ENCODE measurements at regions not wholly inside any gene's neighbourhood (a gene's known extent, or its start where the extent isn't known, plus 50 kb on each side); places are given as distances from the start of the nearest gene placed in this dataset.

DNA sequence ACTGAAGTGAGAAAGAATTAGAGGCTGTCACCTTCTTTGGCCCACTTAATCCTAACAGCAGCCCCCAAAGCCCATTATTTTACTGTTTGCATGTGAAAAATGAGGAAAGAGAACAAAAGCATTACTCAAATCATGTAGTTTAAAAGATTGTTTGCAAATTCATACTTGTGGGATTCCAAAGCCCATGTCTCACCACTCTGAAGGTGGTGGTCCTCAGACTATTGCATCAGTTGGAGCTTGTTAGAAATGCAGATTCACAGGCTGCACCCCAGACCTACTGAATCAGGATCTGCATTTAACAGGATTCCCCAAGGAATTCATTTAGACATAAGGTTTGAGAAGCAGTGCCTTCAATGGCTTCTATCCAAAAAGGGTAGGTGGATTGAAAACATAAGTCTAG lies 93.7 kb upstream of the PDE1C start:
- Histone ChIP-seq H3K27ac (peak overlapping the region; percentile 52 to 54), H3K4me3 (no peak overlapping the region), H3K4me1 (peaks cover 5 to 31% (median 17%) of the 10 kb centered on the region in 4 donors), H3K9me3 (no peaks in the 10 kb centered on the region), H3K36me3 (no peaks in the 10 kb centered on the region), H3K27me3 (no peaks in the 10 kb centered on the region)
- DNase-seq: no peak
- intact Hi-C loops (cut with DNase I; ENCODE audit: low total_unique reads): no loop called here
- TF ChIP-seq CTCF (IDR thresholded peaks at IDR 0.05): no peak

DNA sequence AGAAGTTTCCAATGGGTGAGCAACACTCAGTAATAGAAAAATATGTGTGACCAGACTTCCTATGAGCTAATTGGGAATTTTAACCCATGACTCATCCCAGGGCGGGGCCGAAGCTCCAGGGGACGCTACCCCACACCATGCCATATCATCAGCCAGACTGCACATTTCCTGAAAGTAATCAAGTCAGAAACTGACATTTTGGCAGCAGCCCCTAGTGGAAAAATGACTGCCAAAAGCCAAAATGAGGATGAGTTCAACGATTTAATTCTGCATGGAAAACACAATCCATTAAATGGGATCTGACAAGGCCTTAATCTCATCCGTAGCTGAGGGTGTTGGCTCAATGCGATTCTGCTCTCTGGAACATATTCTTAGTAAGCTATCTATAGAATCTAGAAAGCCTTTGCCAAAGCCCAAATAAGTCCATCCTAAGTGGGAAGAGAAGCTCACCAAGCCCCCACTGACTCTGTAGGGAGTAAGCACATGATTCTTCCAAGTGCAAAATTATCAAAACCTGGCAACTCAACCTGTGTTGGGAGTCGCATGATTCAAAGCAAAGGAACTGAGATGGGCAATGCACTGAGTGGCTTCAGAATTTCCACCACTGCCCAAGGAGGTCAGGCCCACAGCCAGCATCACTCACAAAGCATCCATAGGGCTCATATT lies 93.1 kb upstream of the PDE1C start:
- Histone ChIP-seq H3K27me3 (no peaks in the 10 kb centered on the region), H3K4me1 (peaks cover 5 to 31% (median 17%) of the 10 kb centered on the region in 4 donors), H3K36me3 (no peaks in the 10 kb centered on the region), H3K9me3 (no peaks in the 10 kb centered on the region), H3K4me3 (no peak overlapping the region), H3K27ac (peak overlapping the region; percentile 52 to 54)
- intact Hi-C loops (cut with DNase I; ENCODE audit: low total_unique reads): no loop called here
- no peak for TF ChIP-seq CTCF (IDR thresholded peaks at IDR 0.05)
- DNase-seq: peak; percentile 56 to 78

GRCh38 chr7:32161708-32162107 lies 91.5 kb upstream of the PDE1C start:
- H3K4me1 ChIP-seq: peaks cover 5 to 39% (median 17%) of the 10 kb centered on the region in 4 donors
- H3K27me3 ChIP-seq: no peaks in the 10 kb centered on the region
- no peaks in the 10 kb centered on the region for H3K9me3 ChIP-seq
- DNase-seq: no peak
- peak overlapping the region; percentile 52 to 54 for H3K27ac ChIP-seq
- intact Hi-C loops (cut with DNase I; ENCODE audit: low total_unique reads): no loop called here
- H3K36me3 ChIP-seq: no peaks in the 10 kb centered on the region
- H3K4me3 ChIP-seq: no peak overlapping the region
- TF ChIP-seq CTCF (IDR thresholded peaks at IDR 0.05): no peak

DNA sequence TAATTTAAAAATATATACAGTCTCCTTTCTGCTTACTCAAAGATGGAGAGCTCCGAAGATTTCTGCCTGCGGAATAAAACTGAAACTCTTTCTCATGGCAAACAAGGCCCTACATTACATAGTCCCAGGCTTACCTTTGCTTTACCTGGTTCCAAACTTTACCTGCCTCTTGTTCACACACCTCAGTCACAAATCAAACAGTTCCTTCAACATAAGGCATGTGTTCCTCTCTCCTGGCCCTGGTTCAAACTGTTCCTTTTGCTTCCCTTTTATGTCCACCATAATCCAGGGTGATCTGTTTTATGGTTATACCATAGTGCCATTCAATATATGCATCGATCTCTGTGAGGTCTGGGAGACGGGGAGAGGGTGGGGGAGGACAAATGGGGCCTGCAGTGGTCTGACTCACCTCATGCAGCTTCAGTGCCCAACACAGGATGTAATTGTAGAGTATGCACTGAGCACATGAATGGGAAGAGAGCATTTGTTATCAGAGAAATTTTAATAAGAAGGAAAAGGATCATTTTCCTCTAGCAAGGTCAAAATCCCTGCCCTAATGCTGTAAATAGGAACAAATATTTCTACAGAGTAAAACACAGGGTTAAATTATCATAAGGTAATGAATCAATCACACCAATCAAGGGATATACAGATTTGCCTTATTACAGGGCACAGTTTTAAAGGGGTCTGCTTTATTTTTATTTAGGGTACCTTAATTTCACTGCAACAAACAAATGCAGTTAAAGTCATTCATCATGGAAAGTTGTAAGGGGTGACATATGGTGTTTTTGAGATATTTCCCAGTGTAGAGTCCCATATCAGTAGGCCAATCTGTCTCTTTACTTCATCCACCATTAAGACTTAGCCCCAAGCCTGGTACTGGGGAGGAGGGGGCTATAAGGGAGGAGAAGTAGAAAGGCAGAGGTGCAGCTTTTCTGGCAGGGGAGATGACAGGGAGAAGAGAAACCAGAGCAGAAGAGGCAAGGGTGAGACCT lies 88.8 kb upstream of the PDE1C start:
- intact Hi-C loops (cut with DNase I; ENCODE audit: low total_unique reads): no loop called here
- TF ChIP-seq CTCF (IDR thresholded peaks at IDR 0.05): no peak
- no peak for DNase-seq
- Histone ChIP-seq H3K4me3 (no peak overlapping the region), H3K27me3 (no peaks in the 10 kb centered on the region), H3K27ac (no peak overlapping the region), H3K4me1 (peaks cover 5 to 51% (median 23%) of the 10 kb centered on the region in 4 donors), H3K36me3 (no peaks in the 10 kb centered on the region), H3K9me3 (no peaks in the 10 kb centered on the region)

GRCh38 chr7:32158076-32158475 lies 87.9 kb upstream of the PDE1C start:
- no peak for TF ChIP-seq CTCF (IDR thresholded peaks at IDR 0.05)
- Histone ChIP-seq H3K4me3 (no peak overlapping the region), H3K9me3 (no peaks in the 10 kb centered on the region), H3K36me3 (no peaks in the 10 kb centered on the region), H3K4me1 (peaks cover 0 to 42% (median 21%) of the 10 kb centered on the region in 4 donors), H3K27me3 (no peaks in the 10 kb centered on the region), H3K27ac (no peak overlapping the region)
- no peak for DNase-seq
- intact Hi-C loops (cut with DNase I; ENCODE audit: low total_unique reads): no loop called here

Measured in tibial artery (tissue), 4 donors.